ENCODE measurements at regions not wholly inside any gene's neighbourhood (a gene's known extent, or its start where the extent isn't known, plus 50 kb on each side); places are given as distances from the start of the nearest gene placed in this dataset.

- Mint-ChIP-seq H3K27me3 (no peaks in the 10 kb centered on the region), H3K9me3 (peaks cover 6% of the 10 kb centered on the region), H3K36me3 (ENCODE audit: low read depth) (no peaks in the 10 kb centered on the region), H3K27ac (no peak overlapping the region), H3K4me3 (no peak overlapping the region), H3K4me1 (ENCODE audit: low read depth) (no peaks in the 10 kb centered on the region)
- intact Hi-C loops (cut with micrococcal nuclease): no loop called here
Measured at GRCh38 chr3:64815195-64815631, 127.4 kb upstream of the ADAMTS9 start.

DNA sequence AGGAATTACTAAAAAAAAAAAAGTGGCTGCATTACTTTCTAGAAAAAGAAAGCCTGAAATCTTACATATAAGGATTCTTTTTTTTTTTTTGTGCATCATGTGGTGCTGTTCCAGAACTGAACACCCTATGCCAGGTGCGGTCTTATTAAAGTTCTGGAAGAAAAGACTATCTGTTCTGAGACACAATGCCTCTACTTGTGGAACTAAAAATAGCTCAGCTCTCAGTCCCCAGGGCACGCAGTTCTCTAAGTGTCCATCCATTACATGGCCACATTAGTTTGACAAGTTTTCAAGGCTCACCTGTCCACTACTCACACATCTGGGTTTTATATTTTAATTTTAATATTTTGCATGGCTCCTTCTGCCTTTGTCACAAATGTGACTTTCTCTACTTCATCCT lies 126.6 kb upstream of the ADAMTS9 start:
- intact Hi-C loops (cut with micrococcal nuclease): no loop called here
- H3K36me3 Mint-ChIP-seq (ENCODE audit: low read depth): no peaks in the 10 kb centered on the region
- no peaks in the 10 kb centered on the region for H3K4me1 Mint-ChIP-seq (ENCODE audit: low read depth)
- no peak overlapping the region for H3K4me3 Mint-ChIP-seq
- H3K27ac Mint-ChIP-seq: no peak overlapping the region
- no peaks in the 10 kb centered on the region for H3K27me3 Mint-ChIP-seq
- H3K9me3 Mint-ChIP-seq: peaks cover 6% of the 10 kb centered on the region

DNA sequence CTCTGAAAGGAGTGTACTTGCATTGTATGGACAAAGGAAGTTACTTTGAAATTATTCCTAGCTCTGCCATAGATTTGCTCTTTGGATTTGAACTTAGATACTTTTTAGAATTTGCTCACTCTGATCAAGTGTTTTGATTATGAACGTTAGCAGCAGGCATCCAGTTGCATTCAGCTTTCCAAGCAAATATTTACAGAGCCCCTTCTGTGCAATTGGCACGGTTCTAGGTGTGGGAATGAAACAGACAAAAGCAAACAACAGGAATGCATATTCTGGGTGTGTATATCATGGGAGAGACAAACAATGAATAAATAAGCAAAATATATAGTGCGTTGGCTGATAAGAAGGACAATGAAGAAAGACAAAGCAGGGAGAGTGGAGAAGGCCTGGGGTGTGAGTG lies 125.5 kb upstream of the ADAMTS9 start:
- no peaks in the 10 kb centered on the region for H3K36me3 Mint-ChIP-seq (ENCODE audit: low read depth)
- no peaks in the 10 kb centered on the region for H3K4me1 Mint-ChIP-seq (ENCODE audit: low read depth)
- no peak overlapping the region for H3K4me3 Mint-ChIP-seq
- intact Hi-C loops (cut with micrococcal nuclease): no loop called here
- H3K27me3 Mint-ChIP-seq: no peaks in the 10 kb centered on the region
- peaks cover 6% of the 10 kb centered on the region for H3K9me3 Mint-ChIP-seq
- no peak overlapping the region for H3K27ac Mint-ChIP-seq

GRCh38 chr3:64809086-64809485 lies 121.3 kb upstream of the ADAMTS9 start:
- Mint-ChIP-seq H3K4me1 (ENCODE audit: low read depth) (no peaks in the 10 kb centered on the region), H3K4me3 (no peak overlapping the region), H3K36me3 (ENCODE audit: low read depth) (no peaks in the 10 kb centered on the region), H3K9me3 (peaks cover 26% of the 10 kb centered on the region), H3K27ac (no peak overlapping the region), H3K27me3 (no peaks in the 10 kb centered on the region)
- intact Hi-C loops (cut with micrococcal nuclease): no loop called here

- H3K27me3 Mint-ChIP-seq: no peaks in the 10 kb centered on the region
- no peaks in the 10 kb centered on the region for H3K36me3 Mint-ChIP-seq (ENCODE audit: low read depth)
- H3K4me3 Mint-ChIP-seq: no peak overlapping the region
- intact Hi-C loops (cut with micrococcal nuclease): no loop called here
- H3K27ac Mint-ChIP-seq: no peak overlapping the region
- no peaks in the 10 kb centered on the region for H3K4me1 Mint-ChIP-seq (ENCODE audit: low read depth)
- peaks cover 26% of the 10 kb centered on the region for H3K9me3 Mint-ChIP-seq
Measured at GRCh38 chr3:64808061-64808460, 120.3 kb upstream of the ADAMTS9 start.

- H3K36me3 Mint-ChIP-seq (ENCODE audit: low read depth): no peaks in the 10 kb centered on the region
- H3K27me3 Mint-ChIP-seq: no peaks in the 10 kb centered on the region
- no peaks in the 10 kb centered on the region for H3K4me1 Mint-ChIP-seq (ENCODE audit: low read depth)
- no peak overlapping the region for H3K27ac Mint-ChIP-seq
- intact Hi-C loops (cut with micrococcal nuclease): no loop called here
- H3K9me3 Mint-ChIP-seq: peaks cover 20% of the 10 kb centered on the region
- H3K4me3 Mint-ChIP-seq: no peak overlapping the region
Measured at GRCh38 chr3:64806668-64807605, 119.1 kb upstream of the ADAMTS9 start.

GRCh38 chr3:64805978-64806377 lies 118.2 kb upstream of the ADAMTS9 start:
- intact Hi-C loops (cut with micrococcal nuclease): no loop called here
- no peak overlapping the region for H3K4me3 Mint-ChIP-seq

GRCh38 chr3:64805248-64805647 lies 117.4 kb upstream of the ADAMTS9 start:
- Mint-ChIP-seq H3K27ac (no peak overlapping the region), H3K36me3 (ENCODE audit: low read depth) (no peaks in the 10 kb centered on the region), H3K27me3 (no peaks in the 10 kb centered on the region), H3K9me3 (peaks cover 20% of the 10 kb centered on the region), H3K4me3 (no peak overlapping the region), H3K4me1 (ENCODE audit: low read depth) (no peaks in the 10 kb centered on the region)
- intact Hi-C loops (cut with micrococcal nuclease): no loop called here

More at GRCh38 chr3:64805978-64806377, 118.2 kb upstream of the ADAMTS9 start:
- peaks cover 20% of the 10 kb centered on the region for H3K9me3 Mint-ChIP-seq
- H3K27me3 Mint-ChIP-seq: no peaks in the 10 kb centered on the region
- no peaks in the 10 kb centered on the region for H3K4me1 Mint-ChIP-seq (ENCODE audit: low read depth)
- H3K27ac Mint-ChIP-seq: no peak overlapping the region
- no peaks in the 10 kb centered on the region for H3K36me3 Mint-ChIP-seq (ENCODE audit: low read depth)

GRCh38 chr3:64803469-64803868 lies 115.7 kb upstream of the ADAMTS9 start:
- Mint-ChIP-seq H3K27me3 (no peaks in the 10 kb centered on the region), H3K9me3 (peaks cover 20% of the 10 kb centered on the region), H3K36me3 (ENCODE audit: low read depth) (no peaks in the 10 kb centered on the region), H3K4me3 (no peak overlapping the region), H3K4me1 (ENCODE audit: low read depth) (no peaks in the 10 kb centered on the region), H3K27ac (no peak overlapping the region)
- intact Hi-C loops (cut with micrococcal nuclease): no loop called here

- H3K4me3 Mint-ChIP-seq: no peak overlapping the region
- no peaks in the 10 kb centered on the region for H3K4me1 Mint-ChIP-seq (ENCODE audit: low read depth)
- H3K27ac Mint-ChIP-seq: no peak overlapping the region
- no peaks in the 10 kb centered on the region for H3K36me3 Mint-ChIP-seq (ENCODE audit: low read depth)
- H3K9me3 Mint-ChIP-seq: peaks cover 19% of the 10 kb centered on the region
- H3K27me3 Mint-ChIP-seq: no peaks in the 10 kb centered on the region
- intact Hi-C loops (cut with micrococcal nuclease): no loop called here
Measured at GRCh38 chr3:64802460-64802859, 114.7 kb upstream of the ADAMTS9 start.

DNA sequence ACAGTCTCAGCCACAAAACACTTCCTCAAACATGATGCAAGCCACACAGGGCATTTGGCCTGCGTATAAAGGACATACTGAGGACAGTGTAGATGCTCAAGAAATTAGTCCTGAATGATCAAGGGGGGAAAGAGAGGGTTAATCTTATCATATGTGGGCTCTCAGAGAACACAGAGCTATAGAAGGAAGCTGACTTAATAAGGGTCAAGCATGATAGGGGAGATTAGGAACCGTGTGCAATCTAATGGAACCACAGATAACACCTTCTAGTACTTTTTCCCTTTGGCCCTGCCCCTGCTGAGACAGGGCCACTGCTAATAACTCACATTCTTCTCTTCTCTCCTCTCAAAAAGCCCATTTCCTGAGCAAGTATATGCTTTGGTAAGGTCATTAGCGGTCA lies 114.1 kb upstream of the ADAMTS9 start:
- Mint-ChIP-seq H3K4me1 (ENCODE audit: low read depth) (no peaks in the 10 kb centered on the region), H3K27me3 (no peaks in the 10 kb centered on the region), H3K27ac (no peak overlapping the region), H3K36me3 (ENCODE audit: low read depth) (no peaks in the 10 kb centered on the region), H3K9me3 (peaks cover 13% of the 10 kb centered on the region), H3K4me3 (no peak overlapping the region)
- intact Hi-C loops (cut with micrococcal nuclease): no loop called here

- no peaks in the 10 kb centered on the region for H3K4me1 Mint-ChIP-seq (ENCODE audit: low read depth)
- intact Hi-C loops (cut with micrococcal nuclease): no loop called here
- H3K36me3 Mint-ChIP-seq (ENCODE audit: low read depth): no peaks in the 10 kb centered on the region
- no peaks in the 10 kb centered on the region for H3K9me3 Mint-ChIP-seq
- no peaks in the 10 kb centered on the region for H3K27me3 Mint-ChIP-seq
- H3K27ac Mint-ChIP-seq: no peak overlapping the region
- no peak overlapping the region for H3K4me3 Mint-ChIP-seq
Measured at GRCh38 chr3:64799606-64800005, 111.8 kb upstream of the ADAMTS9 start.

DNA sequence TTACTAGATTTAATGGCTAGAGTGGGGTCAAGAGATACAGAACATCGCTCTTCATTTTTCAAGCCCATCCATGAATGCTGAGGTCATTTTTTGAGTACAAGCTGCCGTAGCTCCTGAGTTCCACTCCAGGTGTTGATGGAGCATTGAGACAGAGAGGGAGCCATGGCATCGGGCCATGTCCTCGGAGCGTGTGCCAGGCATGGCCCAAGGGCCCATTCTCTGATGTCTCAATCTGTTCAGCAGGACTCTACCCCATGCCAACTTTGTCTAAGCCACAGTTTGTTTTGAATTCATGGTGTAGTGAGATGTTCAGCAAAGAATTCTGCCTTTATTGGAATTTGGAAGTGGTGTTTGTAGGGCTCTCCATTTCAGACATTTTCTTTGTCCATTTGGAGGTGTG lies 110.5 kb upstream of the ADAMTS9 start:
- no peak overlapping the region for H3K4me3 Mint-ChIP-seq
- H3K27me3 Mint-ChIP-seq: no peaks in the 10 kb centered on the region
- H3K27ac Mint-ChIP-seq: no peak overlapping the region
- H3K4me1 Mint-ChIP-seq (ENCODE audit: low read depth): no peaks in the 10 kb centered on the region
- intact Hi-C loops (cut with micrococcal nuclease): no loop called here
- H3K9me3 Mint-ChIP-seq: no peaks in the 10 kb centered on the region
- no peaks in the 10 kb centered on the region for H3K36me3 Mint-ChIP-seq (ENCODE audit: low read depth)

- intact Hi-C loops (cut with micrococcal nuclease): no loop called here
- no peaks in the 10 kb centered on the region for H3K27me3 Mint-ChIP-seq
- H3K9me3 Mint-ChIP-seq: peaks cover 2% of the 10 kb centered on the region
Measured at GRCh38 chr3:64796607-64797399, 109.0 kb upstream of the ADAMTS9 start.

More at GRCh38 chr3:64796607-64797399, 109.0 kb upstream of the ADAMTS9 start:
- H3K4me1 Mint-ChIP-seq (ENCODE audit: low read depth): no peaks in the 10 kb centered on the region
- H3K36me3 Mint-ChIP-seq (ENCODE audit: low read depth): no peaks in the 10 kb centered on the region
- no peak overlapping the region for H3K27ac Mint-ChIP-seq
- no peak overlapping the region for H3K4me3 Mint-ChIP-seq
